NCI-H526 (cell line): ENCODE measurements at regions not wholly inside any gene's neighbourhood (a gene's known extent, or its start where the extent isn't known, plus 50 kb on each side); places are given as distances from the start of the nearest gene placed in this dataset.
"Not testable (repeated sequence)": the region's sequence is repeated elsewhere in the genome, so short reads cannot be mapped to it uniquely, and the experiment has no call there.

Source experiments
- DNase-seq, 2 experiments: peaks; one replicate each; lab custom pipeline; 2025; lab: John Stamatoyannopoulos, UW

GRCh38 chr12:83470749-83471148 is 784.0 kb downstream of the TMTC2 start:
- DNase-seq, result no peak

GRCh38 chr12:83468988-83469908 is 782.5 kb downstream of the TMTC2 start:
- DNase-seq, result no peak

- no peak for DNase-seq
Measured at GRCh38 chr12:83465632-83466031, 778.9 kb downstream of the TMTC2 start.

- DNase-seq, result no peak
Measured at GRCh38 chr12:83462419-83462818, 775.7 kb downstream of the TMTC2 start.

GRCh38 chr12:83461336-83461935 is 774.7 kb downstream of the TMTC2 start:
- DNase-seq, result no peak

GRCh38 chr12:83451189-83451588 is 764.5 kb downstream of the TMTC2 start:
- no peak for DNase-seq

GRCh38 chr12:83434600-83434999 is 747.9 kb downstream of the TMTC2 start:
- no peak for DNase-seq

- peak in 1 of 2 experiments; percentile 23 for DNase-seq
Measured at GRCh38 chr12:83432176-83432719, 745.5 kb downstream of the TMTC2 start.

- not testable (repeated sequence) for DNase-seq
Measured at GRCh38 chr12:83427586-83428136, 741.0 kb downstream of the TMTC2 start.

- no peak for DNase-seq
Measured at GRCh38 chr12:83414981-83415380, 728.3 kb downstream of the TMTC2 start.

GRCh38 chr12:83408851-83409250 is 722.1 kb downstream of the TMTC2 start:
- DNase-seq, result no peak

- no peak for DNase-seq
Measured at GRCh38 chr12:83408146-83408545, 721.4 kb downstream of the TMTC2 start.

- no peak for DNase-seq
Measured at GRCh38 chr12:83404521-83404920, 717.8 kb downstream of the TMTC2 start.

- no peak for DNase-seq
Measured at GRCh38 chr12:83390186-83390585, 703.5 kb downstream of the TMTC2 start.

- DNase-seq, result peak in 1 of 2 experiments; percentile 4
Measured at GRCh38 chr12:83389237-83389996, 702.7 kb downstream of the TMTC2 start.

- no peak for DNase-seq
Measured at GRCh38 chr12:83388551-83388950, 701.8 kb downstream of the TMTC2 start.

- DNase-seq, result no peak
Measured at GRCh38 chr12:83386527-83387264, 700.0 kb downstream of the TMTC2 start.

GRCh38 chr12:83378186-83378727 is 691.6 kb downstream of the TMTC2 start:
- DNase-seq, result no peak

- DNase-seq, result no peak
Measured at GRCh38 chr12:83365317-83365716, 678.6 kb downstream of the TMTC2 start.

- DNase-seq, result no peak
Measured at GRCh38 chr12:83361475-83361874, 674.8 kb downstream of the TMTC2 start.

- no peak for DNase-seq
Measured at GRCh38 chr12:83361071-83361470, 674.4 kb downstream of the TMTC2 start.
